ENCODE measurements at regions not wholly inside any gene's neighbourhood (a gene's known extent, or its start where the extent isn't known, plus 50 kb on each side); places are given as distances from the start of the nearest gene placed in this dataset.
"Not testable (repeated sequence)": the region's sequence is repeated elsewhere in the genome, so short reads cannot be mapped to it uniquely, and the experiment has no call there.

DNA sequence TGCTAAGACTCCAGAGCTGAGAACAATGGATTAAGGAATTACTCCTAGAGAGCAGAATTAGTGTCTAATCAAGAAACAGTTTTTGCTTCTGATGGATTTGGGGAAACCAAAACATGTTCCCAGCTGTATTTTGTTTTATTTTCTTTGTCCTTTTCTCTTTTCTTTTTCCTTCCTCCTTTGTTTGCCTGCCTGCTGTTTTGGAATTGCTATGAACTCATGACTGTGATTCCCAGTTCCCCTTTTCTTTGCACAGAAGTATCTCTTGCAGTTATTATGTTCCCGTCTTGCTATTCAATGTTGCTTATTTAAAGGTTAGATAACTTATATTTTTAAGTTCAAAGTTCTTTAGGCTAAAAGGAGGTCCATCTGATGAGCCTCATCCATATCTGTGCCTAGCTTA, 77.0 kb upstream of the GBE1 start:
- ATAC-seq = no peak
- no peak overlapping the region for H3K4me3 ChIP-seq
- intact Hi-C loops (cut with DNase I) = no loop called here
- no peaks in the 10 kb centered on the region for H3K4me1 ChIP-seq
- H3K27me3 ChIP-seq (ENCODE audit: low read depth) = no peaks in the 10 kb centered on the region
- TF ChIP-seq, protein P1, sequence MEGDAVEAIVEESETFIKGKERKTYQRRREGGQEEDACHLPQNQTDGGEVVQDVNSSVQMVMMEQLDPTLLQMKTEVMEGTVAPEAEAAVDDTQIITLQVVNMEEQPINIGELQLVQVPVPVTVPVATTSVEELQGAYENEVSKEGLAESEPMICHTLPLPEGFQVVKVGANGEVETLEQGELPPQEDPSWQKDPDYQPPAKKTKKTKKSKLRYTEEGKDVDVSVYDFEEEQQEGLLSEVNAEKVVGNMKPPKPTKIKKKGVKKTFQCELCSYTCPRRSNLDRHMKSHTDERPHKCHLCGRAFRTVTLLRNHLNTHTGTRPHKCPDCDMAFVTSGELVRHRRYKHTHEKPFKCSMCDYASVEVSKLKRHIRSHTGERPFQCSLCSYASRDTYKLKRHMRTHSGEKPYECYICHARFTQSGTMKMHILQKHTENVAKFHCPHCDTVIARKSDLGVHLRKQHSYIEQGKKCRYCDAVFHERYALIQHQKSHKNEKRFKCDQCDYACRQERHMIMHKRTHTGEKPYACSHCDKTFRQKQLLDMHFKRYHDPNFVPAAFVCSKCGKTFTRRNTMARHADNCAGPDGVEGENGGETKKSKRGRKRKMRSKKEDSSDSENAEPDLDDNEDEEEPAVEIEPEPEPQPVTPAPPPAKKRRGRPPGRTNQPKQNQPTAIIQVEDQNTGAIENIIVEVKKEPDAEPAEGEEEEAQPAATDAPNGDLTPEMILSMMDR (IDR thresholded peaks at IDR 0.05) = no peak
- no peaks in the 10 kb centered on the region for H3K36me3 ChIP-seq
- no peak overlapping the region for H3K27ac ChIP-seq
- no peaks in the 10 kb centered on the region for H3K9me3 ChIP-seq
- DNase-seq = no peak

DNA sequence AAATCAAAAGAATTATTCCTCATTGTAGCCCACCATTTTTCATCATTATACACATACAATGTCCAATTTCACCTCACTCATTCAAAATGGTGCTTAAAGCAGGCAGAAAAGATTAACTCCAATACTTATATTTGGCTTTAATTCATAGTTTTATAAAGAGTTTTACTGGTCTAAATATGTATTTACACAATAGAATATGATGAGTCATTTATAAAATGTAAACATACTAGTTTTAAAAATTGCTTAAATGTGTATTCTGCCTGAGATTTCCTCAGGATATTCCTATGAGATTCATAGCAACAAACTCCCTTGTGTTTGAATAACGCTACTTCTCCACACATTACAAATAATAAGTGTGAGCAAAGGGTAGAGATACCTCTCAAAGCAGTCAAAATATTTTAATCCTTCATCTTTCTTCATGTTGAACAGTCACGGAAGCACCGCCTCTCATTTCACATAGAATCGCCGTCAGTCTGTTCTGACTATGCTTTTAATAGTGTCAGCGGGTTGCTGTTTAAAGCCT, 75.7 kb upstream of the GBE1 start:
- no peaks in the 10 kb centered on the region for H3K9me3 ChIP-seq
- H3K36me3 ChIP-seq = no peaks in the 10 kb centered on the region
- H3K4me3 ChIP-seq = no peak overlapping the region
- H3K27ac ChIP-seq = no peak overlapping the region
- ATAC-seq (no peak), DNase-seq (no peak)
- no peaks in the 10 kb centered on the region for H3K27me3 ChIP-seq (ENCODE audit: low read depth)
- no peaks in the 10 kb centered on the region for H3K4me1 ChIP-seq
- intact Hi-C loops (cut with DNase I) = no loop called here
- TF ChIP-seq, protein P1 (IDR thresholded peaks at IDR 0.05) = no peak

DNA sequence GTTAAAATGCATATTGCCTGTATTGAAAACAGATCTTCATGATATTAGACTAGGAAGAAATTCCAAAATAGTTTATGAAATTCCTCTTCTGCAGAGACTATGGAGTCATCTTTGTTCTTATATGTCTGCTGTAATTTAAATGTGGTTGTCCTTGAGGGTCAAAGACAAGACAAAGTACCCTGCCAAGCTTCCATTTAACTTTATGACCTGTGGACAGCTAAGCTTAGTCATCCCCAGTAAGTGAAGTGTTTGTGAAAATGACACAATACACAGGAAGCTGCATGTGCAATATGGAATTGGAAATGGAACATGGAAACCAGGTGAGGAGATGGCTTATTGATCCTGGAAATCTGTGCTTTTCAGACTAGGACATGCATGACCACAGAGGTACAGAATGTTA, 68.5 kb upstream of the GBE1 start:
- Histone ChIP-seq H3K4me1 (no peaks in the 10 kb centered on the region), H3K27me3 (ENCODE audit: low read depth) (no peaks in the 10 kb centered on the region), H3K27ac (no peak overlapping the region), H3K36me3 (no peaks in the 10 kb centered on the region), H3K4me3 (no peak overlapping the region), H3K9me3 (no peaks in the 10 kb centered on the region)
- TF ChIP-seq, protein P1 (IDR thresholded peaks at IDR 0.05) = no peak
- ATAC-seq = no peak
- no peak for DNase-seq
- intact Hi-C loops (cut with DNase I) = no loop called here

DNA sequence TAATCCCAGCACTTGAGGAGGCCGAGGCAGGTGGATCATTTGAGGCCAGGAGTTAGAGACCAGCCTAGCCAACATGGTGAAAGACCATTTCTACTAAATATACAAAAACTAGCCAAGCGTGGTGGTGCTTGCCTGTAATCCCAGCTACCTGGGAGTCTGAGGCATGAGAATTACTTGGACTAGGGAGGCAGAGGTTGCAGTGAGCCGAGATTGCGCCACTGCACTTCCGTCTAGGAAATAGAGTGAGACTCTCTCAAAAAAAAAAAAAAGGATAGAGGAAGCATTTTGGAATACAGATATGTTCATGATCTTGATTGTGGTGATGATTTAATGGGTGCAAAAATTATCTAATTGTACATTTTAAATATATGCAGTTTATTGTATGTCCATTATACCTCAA, 67.8 kb upstream of the GBE1 start:
- H3K4me1 ChIP-seq; H3K27ac ChIP-seq; H3K9me3 ChIP-seq; intact Hi-C loops (cut with DNase I); ATAC-seq; H3K27me3 ChIP-seq (ENCODE audit: low read depth); H3K36me3 ChIP-seq; H3K4me3 ChIP-seq: not testable (repeated sequence)
- DNase-seq = peak; percentile 47

DNA sequence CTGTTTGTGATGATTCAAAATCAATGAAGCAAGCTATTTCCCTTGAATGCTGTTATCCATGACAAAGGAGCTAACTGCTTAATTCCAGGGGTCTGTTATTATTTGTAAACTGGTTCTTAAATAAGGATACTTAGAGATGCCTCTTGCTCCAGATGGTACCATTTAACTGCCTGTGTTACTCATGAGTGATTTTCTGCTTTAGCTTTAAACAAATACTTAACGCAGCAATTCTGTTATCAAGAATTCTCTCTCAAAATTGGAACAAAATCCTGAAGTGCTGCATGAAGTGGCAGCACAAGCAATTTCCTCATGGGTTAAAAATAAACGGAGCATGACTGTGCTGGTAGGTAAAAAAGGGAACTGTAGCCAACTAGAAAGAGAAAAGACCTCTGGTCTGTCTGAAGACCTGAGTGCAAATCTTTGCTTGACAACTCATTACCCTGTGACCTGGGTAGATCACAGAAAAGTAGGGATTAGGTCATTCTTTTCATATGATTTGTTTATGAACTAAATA, 62.5 kb upstream of the GBE1 start:
- H3K27ac ChIP-seq = no peak overlapping the region
- H3K36me3 ChIP-seq = no peaks in the 10 kb centered on the region
- H3K9me3 ChIP-seq = no peaks in the 10 kb centered on the region
- no peak overlapping the region for H3K4me3 ChIP-seq
- H3K27me3 ChIP-seq (ENCODE audit: low read depth) = no peaks in the 10 kb centered on the region
- TF ChIP-seq, protein P1 (IDR thresholded peaks at IDR 0.05) = no peak
- ATAC-seq (peak; percentile 74), DNase-seq (no peak)
- peaks cover 5% of the 10 kb centered on the region for H3K4me1 ChIP-seq
- intact Hi-C loops (cut with DNase I) = no loop called here

DNA sequence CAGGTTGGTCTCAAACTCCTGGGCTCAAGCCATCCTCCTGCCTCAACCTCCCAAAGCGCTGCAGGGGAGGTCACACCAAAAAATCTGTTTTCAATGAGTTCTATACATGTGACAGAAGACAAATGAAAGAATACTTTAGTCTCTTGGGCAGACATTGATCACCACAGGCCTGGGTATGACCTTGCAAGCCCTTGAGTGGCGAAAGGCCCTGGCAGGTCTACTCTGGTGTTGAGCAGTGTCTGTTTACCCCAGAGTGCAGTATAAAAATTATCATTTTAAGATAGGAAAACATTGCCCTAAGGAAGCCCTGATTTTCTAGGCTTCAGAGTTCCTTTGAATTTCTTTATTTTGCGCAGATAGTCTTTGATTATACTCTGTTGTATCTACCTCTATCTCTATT, 61.6 kb upstream of the GBE1 start:
- Histone ChIP-seq H3K4me3 (no peak overlapping the region), H3K27me3 (ENCODE audit: low read depth) (no peaks in the 10 kb centered on the region), H3K27ac (no peak overlapping the region), H3K9me3 (no peaks in the 10 kb centered on the region), H3K36me3 (no peaks in the 10 kb centered on the region), H3K4me1 (peaks cover 5% of the 10 kb centered on the region)
- intact Hi-C loops (cut with DNase I) = no loop called here
- no peak for ATAC-seq
- TF ChIP-seq, protein P1 (IDR thresholded peaks at IDR 0.05) = no peak
- DNase-seq = no peak
